Esophagus squamous epithelium (tissue), 4 donors: ENCODE measurements at regions not wholly inside any gene's neighbourhood (a gene's known extent, or its start where the extent isn't known, plus 50 kb on each side); places are given as distances from the start of the nearest gene placed in this dataset.

Experiments used
- POLR2A ChIP-seq, 4 donors: fragments of 450-650 bp; IDR thresholded peaks; one replicate each; pipeline ENCODE4 v1.6.1; 2017; ENCODE audit warnings: antibody characterized with exemption in 4 of 4, mild to moderate bottlenecking in 4 of 4, moderate library complexity in 3 of 4
- TF ChIP-seq, protein P1 (sequence below), 6 experiments: fragments of 450-650 bp in 4 of 6; fragments of 200-600 bp in 2 of 6; sonication (generic) in 2 of 6; IDR thresholded peaks; one replicate each; pipeline ENCODE4 v1.5.1; 2016 to 2019; ENCODE audit warnings: antibody characterized with exemption in 6 of 6, mild to moderate bottlenecking in 4 of 6, moderate library complexity in 4 of 6

GRCh38 chr11:134483291-134483690, 71.2 kb upstream of the B3GAT1 start:
- TF ChIP-seq, protein P1, sequence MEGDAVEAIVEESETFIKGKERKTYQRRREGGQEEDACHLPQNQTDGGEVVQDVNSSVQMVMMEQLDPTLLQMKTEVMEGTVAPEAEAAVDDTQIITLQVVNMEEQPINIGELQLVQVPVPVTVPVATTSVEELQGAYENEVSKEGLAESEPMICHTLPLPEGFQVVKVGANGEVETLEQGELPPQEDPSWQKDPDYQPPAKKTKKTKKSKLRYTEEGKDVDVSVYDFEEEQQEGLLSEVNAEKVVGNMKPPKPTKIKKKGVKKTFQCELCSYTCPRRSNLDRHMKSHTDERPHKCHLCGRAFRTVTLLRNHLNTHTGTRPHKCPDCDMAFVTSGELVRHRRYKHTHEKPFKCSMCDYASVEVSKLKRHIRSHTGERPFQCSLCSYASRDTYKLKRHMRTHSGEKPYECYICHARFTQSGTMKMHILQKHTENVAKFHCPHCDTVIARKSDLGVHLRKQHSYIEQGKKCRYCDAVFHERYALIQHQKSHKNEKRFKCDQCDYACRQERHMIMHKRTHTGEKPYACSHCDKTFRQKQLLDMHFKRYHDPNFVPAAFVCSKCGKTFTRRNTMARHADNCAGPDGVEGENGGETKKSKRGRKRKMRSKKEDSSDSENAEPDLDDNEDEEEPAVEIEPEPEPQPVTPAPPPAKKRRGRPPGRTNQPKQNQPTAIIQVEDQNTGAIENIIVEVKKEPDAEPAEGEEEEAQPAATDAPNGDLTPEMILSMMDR (IDR thresholded peaks at IDR 0.05) = no peak
- TF ChIP-seq POLR2A (IDR thresholded peaks at IDR 0.05) = no peak
